RCC 7860 (cell line): ENCODE measurements at regions not wholly inside any gene's neighbourhood (a gene's known extent, or its start where the extent isn't known, plus 50 kb on each side); places are given as distances from the start of the nearest gene placed in this dataset.
"Not testable (repeated sequence)": the region's sequence is repeated elsewhere in the genome, so short reads cannot be mapped to it uniquely, and the experiment has no call there.

ENCODE experiments used
- DNase-seq: peaks from one replicate; pipeline ENCODE4 v3.0.0-alpha.2; 2015; ENCODE audit warnings: low spot score
- FAIRE-seq: peaks from 2 replicates; lab custom pipeline; 2012; peaks lifted over from hg19 to GRCh38; lab: Jason Lieb, UNC

GRCh38 chr2:139613264-139613663, 833.1 kb upstream of the NXPH2 start:
- FAIRE-seq (no peak), DNase-seq (no peak)

- DNase-seq (no peak), FAIRE-seq (no peak)
These were observed 830.3 kb upstream of the NXPH2 start for GRCh38 chr2:139610512-139610911.

- DNase-seq (no peak), FAIRE-seq (no peak)
These were observed 828.9 kb upstream of the NXPH2 start for GRCh38 chr2:139609109-139609508.

- FAIRE-seq (no peak), DNase-seq (no peak)
These were observed 825.5 kb upstream of the NXPH2 start for GRCh38 chr2:139605668-139606067.

- no peak for DNase-seq
- FAIRE-seq: no peak
These were observed 820.0 kb upstream of the NXPH2 start for GRCh38 chr2:139600166-139600565.

GRCh38 chr2:139585101-139585500, 804.9 kb upstream of the NXPH2 start:
- DNase-seq (no peak), FAIRE-seq (no peak)

- FAIRE-seq (no peak), DNase-seq (no peak)
These were observed 794.2 kb upstream of the NXPH2 start for GRCh38 chr2:139574371-139574770.

- DNase-seq (no peak), FAIRE-seq (no peak)
These were observed 776.6 kb upstream of the NXPH2 start for GRCh38 chr2:139556789-139557188.

GRCh38 chr2:139550873-139551272, 770.7 kb upstream of the NXPH2 start:
- no peak for DNase-seq
- FAIRE-seq: no peak

GRCh38 chr2:139550341-139550740, 770.2 kb upstream of the NXPH2 start:
- FAIRE-seq (no peak), DNase-seq (no peak)

- FAIRE-seq: no peak
- no peak for DNase-seq
These were observed 764.1 kb upstream of the NXPH2 start for GRCh38 chr2:139544186-139544851.

- DNase-seq, FAIRE-seq: not testable (repeated sequence)
These were observed 758.3 kb upstream of the NXPH2 start for GRCh38 chr2:139538332-139539020.

- FAIRE-seq (no peak), DNase-seq (no peak)
These were observed 748.9 kb upstream of the NXPH2 start for GRCh38 chr2:139529080-139529479.

GRCh38 chr2:139526781-139527180, 746.6 kb upstream of the NXPH2 start:
- DNase-seq (no peak), FAIRE-seq (no peak)

GRCh38 chr2:139518321-139518720, 738.1 kb upstream of the NXPH2 start:
- no peak for FAIRE-seq

GRCh38 chr2:139514951-139515350, 734.8 kb upstream of the NXPH2 start:
- no peak for FAIRE-seq
- DNase-seq: no peak

More at GRCh38 chr2:139518321-139518720, 738.1 kb upstream of the NXPH2 start:
- DNase-seq: no peak

- FAIRE-seq: no peak
- no peak for DNase-seq
These were observed 715.7 kb upstream of the NXPH2 start for GRCh38 chr2:139495851-139496250.

GRCh38 chr2:139492131-139492680, 712.0 kb upstream of the NXPH2 start:
- no peak for DNase-seq
- no peak for FAIRE-seq

- DNase-seq (no peak), FAIRE-seq (no peak)
These were observed 700.0 kb upstream of the NXPH2 start for GRCh38 chr2:139480161-139480650.

GRCh38 chr2:139478165-139478914, 698.1 kb upstream of the NXPH2 start:
- no peak for FAIRE-seq
- no peak for DNase-seq

GRCh38 chr2:139477618-139478017, 697.4 kb upstream of the NXPH2 start:
- DNase-seq (no peak), FAIRE-seq (no peak)
